Central memory CD4-positive, alpha-beta T cell (primary cell): ENCODE measurements at regions not wholly inside any gene's neighbourhood (a gene's known extent, or its start where the extent isn't known, plus 50 kb on each side); places are given as distances from the start of the nearest gene placed in this dataset.

Experiments
- DNase-seq: peaks from one replicate; pipeline ENCODE4 v3.0.0; 2022

DNA sequence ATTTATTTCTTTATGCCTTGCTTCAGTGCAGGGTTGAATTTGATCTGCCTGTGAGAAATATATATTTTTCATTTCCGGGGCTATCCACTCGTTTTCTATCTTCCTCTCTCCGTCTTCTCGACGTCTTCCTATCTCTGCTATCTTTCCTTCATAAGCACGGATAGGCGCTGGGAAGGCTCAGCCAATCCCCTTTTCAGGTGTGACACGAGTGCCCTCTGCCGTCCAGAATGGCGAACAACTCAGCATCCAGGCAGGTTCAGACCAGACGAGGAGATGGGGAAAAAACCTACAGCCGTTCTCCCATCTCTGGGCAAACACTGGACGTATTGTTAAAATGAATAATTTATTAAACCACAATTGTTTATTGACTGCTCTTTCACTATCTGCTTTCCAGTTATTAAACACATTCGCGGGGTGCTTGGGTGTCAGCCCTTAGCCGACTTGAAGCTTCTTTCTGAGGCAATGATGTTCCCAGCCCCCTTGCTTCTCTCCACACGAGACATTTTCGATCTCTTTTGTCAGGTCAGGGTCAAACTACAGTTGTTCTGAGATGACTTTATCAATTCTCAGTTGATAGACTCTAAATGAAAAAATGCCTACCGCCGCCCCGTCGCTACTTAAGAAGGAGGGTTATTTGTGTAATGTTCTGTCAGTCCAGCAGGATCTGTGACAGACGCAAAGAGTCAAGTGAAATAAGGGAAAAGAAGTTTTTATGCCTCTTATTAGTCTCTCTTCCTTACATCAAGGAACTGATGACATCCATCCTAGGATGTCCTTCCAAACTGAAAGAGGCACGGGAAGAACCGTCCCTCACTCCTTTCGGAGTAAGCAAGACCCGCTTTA lies 96.3 kb upstream of the NOCT start:
- no peak for DNase-seq

GRCh38 chr4:138918169-138918869 lies 97.3 kb upstream of the NOCT start:
- no peak for DNase-seq

DNA sequence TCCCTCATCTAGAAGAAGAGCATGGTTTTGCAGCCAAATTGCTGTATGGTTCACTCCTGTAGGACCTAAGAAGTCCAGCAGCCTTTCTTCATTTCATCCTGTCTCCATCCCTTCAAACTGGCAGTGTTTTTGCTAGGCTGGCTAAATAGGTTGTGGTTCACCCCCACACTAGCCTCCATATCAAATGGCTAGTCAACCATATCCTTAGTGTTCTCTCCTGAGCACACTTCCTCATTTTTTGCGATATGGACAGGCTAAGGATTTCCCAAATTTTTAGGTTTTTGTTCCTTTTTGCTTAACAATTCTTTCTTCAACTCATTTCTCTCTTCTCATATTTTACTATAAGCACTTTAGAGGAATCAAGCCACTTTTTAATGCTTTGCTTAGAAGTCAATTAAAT lies 98.8 kb upstream of the NOCT start:
- no peak for DNase-seq

DNA sequence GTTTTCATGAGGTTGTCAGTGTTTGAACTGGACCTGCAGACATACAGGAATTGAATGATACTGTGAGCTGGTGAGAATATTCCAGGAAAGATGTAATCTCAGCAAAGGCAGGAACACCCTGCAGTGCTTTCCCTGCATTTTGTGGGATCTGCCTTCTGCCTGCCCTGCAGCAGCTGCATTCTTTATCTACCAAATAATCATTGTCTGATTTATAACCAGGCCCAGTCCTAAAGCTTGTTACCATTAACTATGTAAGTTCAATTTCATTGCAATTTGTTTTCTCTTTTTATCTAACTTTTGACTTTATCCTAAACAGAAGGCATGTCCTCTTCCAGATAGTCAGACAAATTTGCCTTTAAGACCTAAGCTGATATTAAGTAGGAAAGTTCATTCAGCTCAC lies 99.8 kb upstream of the NOCT start:
- no peak for DNase-seq

GRCh38 chr4:138912704-138913340 lies 102.8 kb upstream of the NOCT start:
- DNase-seq: no peak

DNA sequence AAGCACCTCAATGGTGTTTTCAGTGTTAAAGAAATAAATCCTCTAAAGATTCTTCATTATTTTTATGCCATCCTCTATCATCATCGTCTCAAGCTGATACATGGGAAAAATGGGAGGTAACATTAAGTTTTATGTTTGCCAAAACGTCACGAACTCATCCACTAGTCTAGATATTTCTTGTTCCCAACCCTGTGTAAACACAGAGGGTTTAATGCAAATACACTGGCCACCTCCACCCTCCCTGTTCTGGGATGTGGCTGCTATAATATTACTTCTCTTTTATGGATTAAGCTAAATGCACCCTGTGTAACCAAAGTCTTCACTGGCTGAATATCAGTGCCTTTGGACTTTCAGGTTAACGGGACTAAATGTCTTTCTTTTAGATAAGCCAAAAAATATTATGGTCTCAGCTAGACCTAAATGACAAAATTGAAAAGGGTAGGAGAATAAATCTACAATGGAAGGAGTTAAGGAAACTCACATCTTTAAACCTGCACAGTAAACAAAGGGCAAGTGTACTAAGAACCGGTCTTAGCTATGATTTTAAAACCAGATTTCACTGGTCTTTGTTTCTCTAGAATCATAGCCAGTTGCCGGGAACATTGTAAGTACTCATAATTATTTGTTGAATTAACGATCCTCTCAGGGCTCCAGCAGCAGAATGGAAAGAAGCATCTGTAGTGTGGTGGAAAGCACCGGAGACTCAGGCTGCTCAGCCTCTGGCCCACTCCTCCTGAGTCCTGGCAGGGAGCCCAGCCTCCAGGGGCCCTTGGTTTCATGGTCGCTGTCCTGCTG lies 103.5 kb upstream of the NOCT start:
- no peak for DNase-seq

DNA sequence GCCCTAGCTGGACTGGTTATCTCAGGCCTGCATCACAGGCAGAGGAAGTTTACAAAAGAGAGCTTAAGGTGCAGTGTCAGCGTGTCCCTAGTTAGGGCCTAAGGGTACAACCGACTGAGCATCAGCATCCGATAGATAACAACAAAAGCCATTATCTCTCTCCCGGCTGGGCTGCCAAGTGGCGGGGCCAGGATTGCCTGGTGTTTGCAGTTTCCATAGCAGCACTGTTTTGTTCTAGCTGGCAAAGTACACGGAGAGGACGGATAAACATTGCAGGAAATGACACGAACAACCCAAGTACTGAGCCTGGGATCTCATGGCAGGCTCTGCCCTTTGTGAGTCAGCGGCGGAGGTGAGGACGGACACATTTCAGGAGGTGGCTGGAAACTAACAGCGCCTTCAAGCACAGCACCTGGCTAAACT lies 104.7 kb upstream of the NOCT start:
- DNase-seq: no peak

DNA sequence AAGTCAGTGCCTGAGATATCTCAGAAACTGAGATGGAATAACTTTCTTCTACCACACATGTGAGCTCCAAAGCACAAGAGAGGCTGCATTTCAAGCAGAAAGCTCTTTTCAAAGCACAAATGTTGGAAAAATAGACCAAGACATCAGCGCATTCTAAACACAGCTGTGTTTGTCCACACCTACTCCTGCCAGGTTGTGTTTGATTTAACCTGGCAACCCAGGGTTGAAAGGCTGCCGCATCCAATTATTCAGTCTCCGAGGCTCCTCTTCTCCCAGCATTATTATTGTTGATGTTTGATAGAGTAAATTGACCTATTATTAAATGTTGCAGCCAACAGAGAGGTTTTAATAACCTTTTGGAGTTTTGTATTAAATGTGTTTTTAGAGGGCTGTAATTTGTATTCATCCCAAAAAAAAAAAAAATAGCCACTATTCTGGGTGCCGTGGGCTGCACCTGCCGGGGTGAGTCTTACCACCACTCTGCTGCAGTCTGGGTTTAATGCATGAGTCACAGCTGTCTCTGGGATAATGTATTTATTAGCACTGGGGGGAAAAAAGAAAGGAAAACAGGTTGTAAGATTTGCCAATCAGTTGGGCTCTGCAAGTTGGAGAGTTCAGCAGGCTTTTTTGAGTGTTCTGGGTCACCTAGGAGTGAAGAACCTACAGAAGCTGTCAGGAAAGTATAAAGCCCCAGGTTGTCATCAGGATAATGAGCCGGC lies 105.2 kb upstream of the NOCT start:
- DNase-seq: no peak

GRCh38 chr4:138909587-138909986 lies 106.0 kb upstream of the NOCT start:
- DNase-seq: no peak

DNA sequence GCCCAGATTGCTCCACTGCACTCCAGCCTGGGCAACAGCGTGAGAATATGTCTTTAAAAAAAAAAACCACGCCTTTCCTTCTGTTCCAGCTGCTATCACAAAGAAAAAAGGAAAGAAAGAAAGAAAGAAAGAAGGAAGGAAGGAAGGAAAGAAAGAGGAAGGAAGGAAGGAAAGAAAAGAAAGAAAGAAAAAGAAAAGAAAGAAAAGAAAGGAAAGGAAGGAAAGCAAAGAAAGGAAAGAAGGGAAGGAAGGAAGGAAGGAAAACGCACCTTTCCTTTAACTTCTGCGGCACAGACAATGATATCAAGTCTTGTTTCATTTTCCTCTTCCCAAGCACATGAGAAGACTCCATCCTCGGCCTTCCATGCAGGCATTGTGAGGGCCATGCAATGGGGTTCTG lies 107.4 kb upstream of the NOCT start:
- no peak for DNase-seq

GRCh38 chr4:138907174-138907573 lies 108.4 kb upstream of the NOCT start:
- DNase-seq: no peak

DNA sequence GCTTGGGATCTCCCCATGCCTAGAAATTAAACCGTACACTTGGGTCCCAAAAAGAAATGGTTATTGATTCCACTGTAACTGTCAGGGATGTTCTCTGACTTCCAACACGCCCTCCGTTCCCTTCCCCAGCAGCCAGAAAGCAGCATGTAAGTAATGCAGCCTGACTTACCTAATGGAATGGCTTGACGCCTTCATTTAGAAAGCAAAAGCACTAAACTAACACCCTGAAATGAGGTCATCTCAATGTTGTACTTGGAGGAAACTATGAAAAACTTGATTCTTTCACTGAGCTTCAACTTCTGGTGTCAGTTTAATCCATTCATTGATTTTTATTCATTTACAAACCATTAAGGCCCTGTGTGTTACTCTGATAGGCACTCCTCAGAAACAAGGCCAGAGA lies 110.8 kb upstream of the NOCT start:
- DNase-seq: no peak

DNA sequence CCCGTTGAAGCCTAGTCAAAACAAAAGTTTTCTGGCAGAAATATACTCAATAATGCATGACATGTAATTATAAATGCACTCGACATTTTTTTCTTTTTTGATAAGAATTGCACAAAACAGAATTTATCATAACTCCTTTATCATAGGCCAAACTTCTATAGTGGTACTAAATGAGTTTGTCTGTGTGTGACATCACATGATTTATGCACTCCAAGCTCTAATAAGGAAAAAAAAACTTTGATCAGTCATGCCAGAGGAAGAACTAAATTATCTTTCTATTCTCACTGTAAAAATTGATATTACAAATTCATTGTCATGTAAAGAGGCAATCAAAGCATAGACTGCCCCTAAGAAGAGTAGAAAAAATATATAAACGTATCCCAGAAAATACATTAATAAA lies 112.4 kb upstream of the NOCT start:
- no peak for DNase-seq

GRCh38 chr4:138902705-138903104 lies 112.9 kb upstream of the NOCT start:
- no peak for DNase-seq

DNA sequence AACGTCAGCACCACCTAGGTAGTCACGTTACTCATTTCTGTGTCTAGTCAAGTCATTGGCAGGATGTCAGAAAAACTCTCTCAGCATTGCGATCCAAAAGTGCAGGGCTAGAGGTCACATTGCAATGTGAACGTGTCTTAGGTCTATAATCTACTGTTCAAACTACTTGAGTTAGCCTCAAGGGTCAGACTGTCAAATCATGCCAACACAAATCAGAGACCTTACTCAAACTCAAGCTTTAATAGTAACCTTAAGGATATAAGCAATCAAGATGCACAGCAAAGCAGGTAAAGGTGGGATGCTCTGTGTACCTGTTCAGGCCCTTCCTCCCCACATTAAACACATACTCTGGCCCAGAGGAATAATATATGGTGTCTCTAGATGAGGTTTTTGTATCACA lies 114.4 kb upstream of the NOCT start:
- DNase-seq: no peak

- DNase-seq: no peak
Observed at GRCh38 chr4:138899999-138900398, 115.6 kb upstream of the NOCT start.

GRCh38 chr4:138898282-138898681 lies 117.3 kb upstream of the NOCT start:
- DNase-seq: no peak

GRCh38 chr4:138897811-138898226 lies 117.8 kb upstream of the NOCT start:
- no peak for DNase-seq

- no peak for DNase-seq
Observed at GRCh38 chr4:138894709-138895108, 120.9 kb upstream of the NOCT start.

- no peak for DNase-seq
Observed at GRCh38 chr4:138894011-138894410, 121.6 kb upstream of the NOCT start.

- no peak for DNase-seq
Observed at GRCh38 chr4:138892483-138893407, 122.8 kb upstream of the NOCT start.
